HG03378 (cell line): ENCODE measurements at regions not wholly inside any gene's neighbourhood (a gene's known extent, or its start where the extent isn't known, plus 50 kb on each side); places are given as distances from the start of the nearest gene placed in this dataset.

Experiments
- ATAC-seq: cut with Tn5 transposase; IDR thresholded peaks from one replicate; pipeline ENCODE4 v1.9.1; 2021; ENCODE audit warnings: mild to moderate bottlenecking, moderate library complexity; ENCODE audit not compliant: unreplicated experiment

DNA sequence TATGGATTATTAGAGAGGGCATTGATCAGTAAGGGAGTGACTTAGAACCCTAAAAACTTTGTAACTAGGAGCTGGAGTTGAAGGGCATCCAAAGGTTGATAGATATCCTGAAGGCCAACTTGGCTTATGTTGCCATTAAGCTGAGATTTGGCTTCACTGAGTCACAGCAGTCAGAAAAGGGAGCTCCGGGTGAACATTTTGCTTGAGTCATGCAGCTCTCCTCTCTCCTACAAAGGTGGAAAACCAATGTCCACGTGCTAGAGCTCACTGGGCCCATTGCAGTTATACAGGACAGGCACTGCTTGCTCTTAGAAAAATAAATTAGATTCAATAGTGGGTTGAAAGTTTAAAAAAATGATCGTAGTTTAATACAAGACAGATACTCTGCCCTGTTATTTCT lies 87.3 kb upstream of the LRIG3 start:
- ATAC-seq: no peak

- no peak for ATAC-seq
Measured at GRCh38 chr12:59005193-59005955, 85.1 kb upstream of the LRIG3 start.

DNA sequence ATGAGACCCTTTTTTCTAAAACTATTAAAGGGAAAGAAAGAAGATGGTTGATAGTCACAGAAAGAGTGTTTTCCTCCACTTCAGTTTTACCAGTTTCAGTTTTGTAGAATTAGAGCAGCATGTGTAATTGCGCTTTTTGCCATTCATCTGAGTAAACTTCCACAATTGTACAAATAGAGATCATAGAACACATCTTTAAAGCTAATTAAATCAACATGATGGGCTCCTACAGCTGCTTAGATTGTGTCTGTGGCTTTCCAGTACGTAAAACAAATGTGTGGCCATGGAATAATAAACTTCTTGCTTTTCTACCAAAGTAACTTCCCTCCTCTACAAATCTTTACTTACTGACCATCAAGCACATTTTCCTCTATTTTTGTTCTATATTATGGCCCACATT lies 84.2 kb upstream of the LRIG3 start:
- no peak for ATAC-seq

GRCh38 chr12:58995666-58996363 lies 75.5 kb upstream of the LRIG3 start:
- ATAC-seq: no peak

GRCh38 chr12:58988643-58989344 lies 68.5 kb upstream of the LRIG3 start:
- no peak for ATAC-seq

DNA sequence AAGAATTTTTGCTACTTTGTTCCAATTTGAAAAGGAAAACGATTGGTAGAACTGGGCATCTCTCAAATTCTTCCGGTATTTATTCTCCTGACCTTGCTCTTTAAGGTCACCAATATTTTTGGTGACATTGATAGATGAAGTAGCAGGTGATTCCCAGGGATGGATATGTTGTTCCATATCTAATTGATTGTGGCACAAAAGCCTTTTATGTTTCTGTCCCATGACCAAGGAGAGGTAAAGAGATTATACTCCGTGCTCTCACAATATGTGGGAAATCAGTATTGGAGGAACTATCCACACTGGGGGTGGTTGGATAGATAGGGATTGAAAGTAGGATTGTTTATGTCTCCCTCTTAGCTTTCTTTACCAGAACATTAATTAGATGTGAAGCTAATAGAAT lies 61.7 kb upstream of the LRIG3 start:
- ATAC-seq: no peak

GRCh38 chr12:58980768-58981167 lies 60.5 kb upstream of the LRIG3 start:
- ATAC-seq: no peak

DNA sequence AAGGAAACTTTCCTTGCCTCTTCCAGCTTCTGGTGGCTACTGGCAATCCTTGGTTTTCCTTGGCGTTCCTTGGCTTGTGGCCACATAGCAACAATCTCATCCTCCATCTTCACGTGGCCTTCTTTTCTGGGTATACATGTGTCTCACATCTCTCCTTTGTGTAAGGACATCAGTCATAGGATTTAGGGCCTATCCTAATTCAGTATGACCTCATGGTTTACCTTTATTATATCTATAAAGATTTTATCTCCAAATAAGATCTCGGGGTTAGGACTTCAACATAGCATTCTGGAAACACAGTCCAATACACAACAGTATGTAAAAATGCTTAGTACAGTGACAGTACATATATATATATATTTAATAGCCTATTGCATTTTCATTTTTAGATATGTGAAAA lies 58.4 kb upstream of the LRIG3 start:
- no peak for ATAC-seq

DNA sequence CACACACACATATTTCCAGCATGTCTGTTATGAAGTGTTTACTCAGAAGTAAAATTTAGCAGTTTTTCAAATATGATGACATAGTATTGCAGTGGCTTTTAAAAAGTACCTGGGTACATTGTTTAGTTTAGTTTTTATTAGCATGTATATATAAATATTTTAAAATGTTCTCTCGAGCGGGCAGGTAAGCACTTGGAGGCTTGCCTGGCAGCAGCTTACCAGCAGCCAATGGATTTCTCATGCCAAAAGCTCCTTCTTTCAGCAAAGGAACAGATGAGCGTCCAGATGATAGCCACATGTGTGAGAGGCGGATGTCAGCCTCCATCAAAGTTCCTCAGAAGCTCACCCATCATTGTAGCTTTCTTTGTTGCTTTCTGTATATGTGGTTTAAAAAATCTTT lies 57.2 kb upstream of the LRIG3 start:
- no peak for ATAC-seq

DNA sequence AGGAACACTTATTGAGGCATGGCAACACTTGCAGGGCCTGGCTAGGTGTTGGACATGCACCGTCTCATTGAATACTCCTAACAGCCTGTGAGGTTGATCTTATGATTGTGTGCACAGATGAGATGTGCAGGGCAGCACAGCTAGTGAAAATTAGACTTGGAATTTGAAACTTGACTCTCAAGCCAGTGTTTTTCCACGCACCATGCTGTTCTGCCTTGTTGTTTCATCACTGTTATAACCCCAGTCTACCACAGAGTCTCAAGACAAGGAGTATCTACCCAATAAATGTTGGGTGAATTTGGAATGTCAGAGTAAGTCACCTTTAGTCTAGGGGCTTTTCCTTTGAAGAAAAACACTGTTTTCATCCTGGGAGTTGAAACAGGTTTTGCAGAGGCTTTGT lies 55.8 kb upstream of the LRIG3 start:
- no peak for ATAC-seq
